ENCODE measurements at regions not wholly inside any gene's neighbourhood (a gene's known extent, or its start where the extent isn't known, plus 50 kb on each side); places are given as distances from the start of the nearest gene placed in this dataset.

DNA sequence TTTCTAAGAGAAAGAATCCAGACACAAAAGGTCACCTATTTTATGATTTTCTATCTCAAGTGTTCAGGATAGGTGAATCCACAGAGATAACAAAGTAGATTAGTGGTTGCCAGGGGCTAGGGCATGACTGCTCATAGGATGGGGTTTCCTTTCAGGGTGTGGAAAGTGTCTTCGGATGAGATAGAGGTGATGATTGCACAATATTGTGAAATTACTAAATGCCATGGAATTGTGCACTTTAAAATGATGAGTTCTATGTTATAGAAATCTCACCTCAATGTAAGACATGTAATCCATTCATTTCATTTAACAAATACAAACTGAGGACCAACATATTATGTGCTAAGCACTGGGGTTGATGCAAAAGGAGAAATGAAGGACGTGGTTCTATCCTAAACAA, 76.4 kb upstream of the GALNT17 start:
- H3K4me3 ChIP-seq (ENCODE audit: extremely low read depth in 1 of 4, insufficient read depth in 2 of 4, low read depth in 3 of 4, low read length in 4 of 4) = no peak overlapping the region
- H3K9me3 ChIP-seq (ENCODE audit: insufficient read depth in 2 of 2, low read depth in 1 of 2, low read length in 1 of 2) = peaks cover 11 to 15% of the 10 kb centered on the region in 2 experiments
- H2BK120ac ChIP-seq (replicated peaks; ENCODE audit: low read depth, low read length) = no peak overlapping the region
- no peak overlapping the region for H4K5ac ChIP-seq (ENCODE audit: insufficient read length, low read depth, low read length)
- H2BK20ac ChIP-seq (ENCODE audit: low read length) = no peak overlapping the region
- H2BK12ac ChIP-seq (ENCODE audit: low read depth, low read length) = no peak overlapping the region
- no peak overlapping the region for H2BK5ac ChIP-seq (ENCODE audit: low read depth, low read length)
- FAIRE-seq = no peak
- no peak overlapping the region for H2AFZ ChIP-seq (ENCODE audit: low read length)
- H3K23ac ChIP-seq (ENCODE audit: insufficient read length) = no peak overlapping the region
- CTCF ChIA-PET (ENCODE audit: partially characterized antibody) = no interaction called here
- DNase-seq (ENCODE audit: low read depth in 1 of 2, low spot score in 2 of 2) = no peak
- no peaks in the 10 kb centered on the region for H3K79me1 ChIP-seq (ENCODE audit: low read depth, low read length)
- H4K91ac ChIP-seq (replicated peaks; ENCODE audit: insufficient read length, low read length) = no peak overlapping the region
- H3K14ac ChIP-seq (ENCODE audit: insufficient read length) = no peak overlapping the region
- POLR2A ChIA-PET (ENCODE audit: partially characterized antibody) = no interaction called here
- no peak overlapping the region for H3K18ac ChIP-seq (ENCODE audit: extremely low read depth, low read length)
- no peak overlapping the region for H4K8ac ChIP-seq (ENCODE audit: extremely low read depth, insufficient read depth, low read length)
- H3K4ac ChIP-seq (replicated peaks; ENCODE audit: insufficient read length, low read depth, low read length) = no peak overlapping the region
- H2AK5ac ChIP-seq (ENCODE audit: low read depth, low read length) = no peak overlapping the region
- H2BK15ac ChIP-seq (ENCODE audit: low read length) = no peak overlapping the region
- no peak overlapping the region for H3K56ac ChIP-seq (replicated peaks; ENCODE audit: insufficient read length, low read depth, low read length)
- TF ChIP-seq FOSL1 (IDR thresholded peaks at IDR 0.05; ENCODE audit: insufficient read depth, low read depth, low read length) (no peak), CEBPB (IDR thresholded peaks at IDR 0.05; ENCODE audit: low read depth, low read length) (peak; percentile 34; the same call in 1 of the 2 replicates)
- H3K4me1 ChIP-seq (replicated peaks in 1 of 4; ENCODE audit: control insufficient read depth in 3 of 4, insufficient read depth in 4 of 4, low read length in 3 of 4) = no peaks in the 10 kb centered on the region
- H3K27ac ChIP-seq (ENCODE audit: low read depth, low read length) = no peak overlapping the region
- H4K20me1 ChIP-seq (replicated peaks in 1 of 2; ENCODE audit: control insufficient read depth in 1 of 2, insufficient read depth in 2 of 2, low read length in 2 of 2) = no peaks in the 10 kb centered on the region
- no peak overlapping the region for H3K9ac ChIP-seq (replicated peaks in 1 of 4; ENCODE audit: extremely low read depth in 1 of 4, low read depth in 3 of 4, low read length in 3 of 4)
- H3K27me3 ChIP-seq (replicated peaks in 1 of 4; ENCODE audit: control insufficient read depth in 3 of 4, extremely low read depth in 1 of 4, insufficient read depth in 3 of 4, low read length in 3 of 4) = no peaks in the 10 kb centered on the region
- no peaks in the 10 kb centered on the region for H3K79me2 ChIP-seq (ENCODE audit: control insufficient read depth in 1 of 2, insufficient read depth in 2 of 2, low read length in 2 of 2)
- 98% methylated on average over 2 of the region's 2 CpGs; no CpG with 5 or more reads in 1 of the 2 experiments for WGBS, 2 experiments (ENCODE audit: extremely low coverage in 1 of 2, insufficient coverage in 1 of 2, insufficient read length in 1 of 2, insufficient replicate concordance in 2 of 2, low coverage in 1 of 2, low lambda C conversion rate in 2 of 2, missing lambda C conversion rate in 1 of 2)
- H3K4me2 ChIP-seq (ENCODE audit: insufficient read depth in 1 of 2, low read depth in 2 of 2, low read length in 2 of 2) = no peak overlapping the region
- H3K23me2 ChIP-seq (ENCODE audit: low read depth, low read length) = no peaks in the 10 kb centered on the region
- H3K36me3 ChIP-seq (ENCODE audit: control insufficient read depth in 2 of 4, insufficient read depth in 4 of 4, low read length in 3 of 4) = no peaks in the 10 kb centered on the region; a peak in 1 of 8 replicates

Data from H1 (cell line).